ENCODE measurements at regions not wholly inside any gene's neighbourhood (a gene's known extent, or its start where the extent isn't known, plus 50 kb on each side); places are given as distances from the start of the nearest gene placed in this dataset.

GRCh38 chr7:148486937-148487336 lies 103.6 kb upstream of the C7orf33 start:
- TF ChIP-seq POLR2A (IDR thresholded peaks at IDR 0.05; ENCODE audit: low read depth, low read length) (no peak), EZH2 (IDR thresholded peaks at IDR 0.05; ENCODE audit: borderline replicate concordance, low read depth, low read length, severe bottlenecking) (no peak), CTCF (IDR thresholded peaks at IDR 0.05; ENCODE audit: extremely low read depth in 1 of 2, insufficient read depth in 1 of 2, low read depth in 1 of 2, low read length in 2 of 2) (no peak), JUN (IDR thresholded peaks at IDR 0.05; ENCODE audit: borderline replicate concordance, insufficient read depth, insufficient read length, low read depth) (no peak)

Data from endothelial cell of umbilical vein (primary cell).